ENCODE measurements at regions not wholly inside any gene's neighbourhood (a gene's known extent, or its start where the extent isn't known, plus 50 kb on each side); places are given as distances from the start of the nearest gene placed in this dataset.

DNA sequence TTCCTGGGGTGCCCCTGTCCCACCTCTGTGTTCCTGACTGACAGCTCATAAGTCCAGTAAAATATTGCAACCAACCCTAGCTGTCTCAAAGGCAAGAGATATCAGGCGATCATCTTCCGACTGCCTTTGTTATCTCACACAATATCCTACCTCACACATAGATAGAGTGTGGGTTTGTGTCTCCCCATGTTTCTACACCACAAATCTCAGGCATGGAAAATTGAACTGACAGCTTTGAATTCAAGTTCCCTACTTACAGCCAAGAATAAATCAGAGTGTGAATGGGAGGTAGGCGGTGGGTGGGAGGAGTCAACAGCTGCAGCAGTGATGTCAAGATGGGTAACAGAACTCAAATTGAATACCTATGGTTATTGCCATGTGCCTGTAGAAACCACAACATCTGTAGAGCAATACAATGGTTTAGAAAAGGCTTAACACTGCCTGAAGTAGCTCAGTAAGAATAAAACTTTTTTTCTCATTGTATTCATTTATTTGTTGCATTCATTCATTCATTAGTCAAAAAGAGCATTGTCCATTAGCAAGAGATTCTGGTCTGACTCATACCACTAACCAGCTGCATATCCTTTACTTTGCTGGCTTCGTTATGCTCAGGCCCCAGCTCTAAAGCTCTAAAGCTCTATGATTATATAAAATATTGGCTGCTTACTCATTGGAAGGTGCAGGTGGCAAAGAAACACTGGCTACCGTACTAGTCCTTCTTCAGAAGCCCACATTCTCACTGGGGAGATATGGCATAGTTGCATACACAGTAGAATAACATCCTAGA is 108.2 kb upstream of the DMAC1 start:
- no peak for ATAC-seq
- Mint-ChIP-seq H3K4me3 (no peak overlapping the region), H3K9me3 (no peaks in the 10 kb centered on the region), H3K4me1 (no peaks in the 10 kb centered on the region), H3K27me3 (ENCODE audit: low read depth in 2 of 2) (peaks cover 0 to 13% of the 10 kb centered on the region in 2 donors), H3K36me3 (no peaks in the 10 kb centered on the region), H3K27ac (no peak overlapping the region)
- TF ChIP-seq, protein P1, sequence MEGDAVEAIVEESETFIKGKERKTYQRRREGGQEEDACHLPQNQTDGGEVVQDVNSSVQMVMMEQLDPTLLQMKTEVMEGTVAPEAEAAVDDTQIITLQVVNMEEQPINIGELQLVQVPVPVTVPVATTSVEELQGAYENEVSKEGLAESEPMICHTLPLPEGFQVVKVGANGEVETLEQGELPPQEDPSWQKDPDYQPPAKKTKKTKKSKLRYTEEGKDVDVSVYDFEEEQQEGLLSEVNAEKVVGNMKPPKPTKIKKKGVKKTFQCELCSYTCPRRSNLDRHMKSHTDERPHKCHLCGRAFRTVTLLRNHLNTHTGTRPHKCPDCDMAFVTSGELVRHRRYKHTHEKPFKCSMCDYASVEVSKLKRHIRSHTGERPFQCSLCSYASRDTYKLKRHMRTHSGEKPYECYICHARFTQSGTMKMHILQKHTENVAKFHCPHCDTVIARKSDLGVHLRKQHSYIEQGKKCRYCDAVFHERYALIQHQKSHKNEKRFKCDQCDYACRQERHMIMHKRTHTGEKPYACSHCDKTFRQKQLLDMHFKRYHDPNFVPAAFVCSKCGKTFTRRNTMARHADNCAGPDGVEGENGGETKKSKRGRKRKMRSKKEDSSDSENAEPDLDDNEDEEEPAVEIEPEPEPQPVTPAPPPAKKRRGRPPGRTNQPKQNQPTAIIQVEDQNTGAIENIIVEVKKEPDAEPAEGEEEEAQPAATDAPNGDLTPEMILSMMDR (IDR thresholded peaks at IDR 0.05), result no peak
- intact Hi-C loops (cut with micrococcal nuclease), result no loop called here
- no peaks in the 10 kb centered on the region for H3K4me1 ChIP-seq (ENCODE audit: control insufficient read depth, insufficient read depth, low read length)
- no peak overlapping the region for H3K4me3 ChIP-seq (ENCODE audit: low read length)
- H3K27ac ChIP-seq (ENCODE audit: low read length), result no peak overlapping the region
- no peaks in the 10 kb centered on the region for H3K36me3 ChIP-seq (ENCODE audit: control insufficient read depth, insufficient read depth, low read length)
- H3K9me3 ChIP-seq (ENCODE audit: control insufficient read depth, insufficient read depth, low read length), result no peaks in the 10 kb centered on the region
- no peak for DNase-seq
- H3K27me3 ChIP-seq (ENCODE audit: control insufficient read depth, insufficient read depth, low read length), result no peaks in the 10 kb centered on the region
- WGBS (ENCODE audit: insufficient coverage), result 50% methylated on average over 1 of the region's 5 CpGs

DNA sequence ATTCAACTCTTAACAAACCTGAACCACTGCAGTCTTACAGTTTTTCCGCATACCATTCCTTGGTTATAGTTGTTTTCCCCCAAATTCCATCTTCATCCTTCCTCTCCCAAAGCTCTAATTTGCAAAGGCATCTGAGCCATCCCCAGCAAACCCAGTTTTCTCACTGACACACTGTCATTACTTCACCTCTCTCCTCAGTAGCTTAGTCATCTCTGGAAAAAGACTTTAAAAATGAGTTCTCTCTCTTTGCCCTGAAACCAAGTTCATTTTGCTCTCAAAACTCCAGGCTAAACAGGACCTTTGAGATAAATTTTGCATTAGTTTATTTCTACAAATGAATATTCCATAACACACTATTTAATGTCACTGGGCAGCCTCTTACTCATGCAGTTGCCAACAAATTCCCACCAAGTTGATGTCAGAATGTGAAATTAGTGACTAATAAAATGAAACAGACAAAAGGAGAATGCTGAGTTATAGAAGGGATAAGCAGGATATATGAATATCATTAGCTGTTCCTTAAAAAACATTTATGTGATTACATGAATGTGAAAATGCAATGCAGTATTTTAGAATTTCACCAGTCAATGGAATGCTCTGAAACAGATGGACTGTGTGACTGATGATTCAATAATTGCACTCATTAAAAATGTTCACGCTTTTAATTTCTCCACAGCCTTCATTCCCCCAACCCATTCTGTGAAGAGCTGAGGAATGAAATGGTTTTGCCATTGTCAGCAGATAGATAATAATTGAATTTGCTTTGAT is 107.4 kb upstream of the DMAC1 start:
- 94% methylated on average over 1 of the region's 2 CpGs for WGBS (ENCODE audit: insufficient coverage)
- intact Hi-C loops (cut with micrococcal nuclease), result no loop called here
- H3K4me1 ChIP-seq (ENCODE audit: control insufficient read depth, insufficient read depth, low read length), result no peaks in the 10 kb centered on the region
- ATAC-seq, result no peak
- H3K27me3 ChIP-seq (ENCODE audit: control insufficient read depth, insufficient read depth, low read length), result no peaks in the 10 kb centered on the region
- Mint-ChIP-seq H3K27me3 (ENCODE audit: low read depth in 2 of 2) (peaks cover 0 to 13% of the 10 kb centered on the region in 2 donors), H3K9me3 (no peaks in the 10 kb centered on the region), H3K36me3 (no peaks in the 10 kb centered on the region), H3K4me3 (no peak overlapping the region), H3K27ac (no peak overlapping the region), H3K4me1 (no peaks in the 10 kb centered on the region)
- DNase-seq, result no peak
- no peaks in the 10 kb centered on the region for H3K9me3 ChIP-seq (ENCODE audit: control insufficient read depth, insufficient read depth, low read length)
- no peak overlapping the region for H3K27ac ChIP-seq (ENCODE audit: low read length)
- TF ChIP-seq, protein P1 (IDR thresholded peaks at IDR 0.05), result no peak
- H3K4me3 ChIP-seq (ENCODE audit: low read length), result no peak overlapping the region
- H3K36me3 ChIP-seq (ENCODE audit: control insufficient read depth, insufficient read depth, low read length), result no peaks in the 10 kb centered on the region

DNA sequence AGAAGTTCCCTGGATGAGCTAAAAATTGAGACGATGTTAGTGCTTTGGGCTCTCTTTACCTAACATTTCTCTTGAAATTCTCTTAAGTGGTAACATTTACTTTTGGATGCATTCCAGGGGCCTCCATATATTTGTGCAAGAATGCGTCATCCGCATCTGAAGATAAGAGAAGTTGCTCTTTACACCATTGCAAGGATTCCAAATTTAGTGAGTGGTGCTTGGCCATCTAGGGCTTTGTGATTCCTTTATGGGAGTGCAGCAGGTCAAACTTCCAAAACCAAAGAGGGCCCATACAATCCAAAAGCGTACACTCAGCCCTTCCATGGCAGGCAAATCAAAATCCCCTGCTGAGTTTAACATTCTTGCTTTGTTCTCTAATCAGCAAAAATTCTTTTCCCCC is 102.0 kb upstream of the DMAC1 start:
- TF ChIP-seq, protein P1 (IDR thresholded peaks at IDR 0.05), result no peak
- H3K9me3 Mint-ChIP-seq, result no peaks in the 10 kb centered on the region
- no peak overlapping the region for H3K27ac Mint-ChIP-seq
- no peaks in the 10 kb centered on the region for H3K27me3 Mint-ChIP-seq (ENCODE audit: low read depth in 2 of 2)
- Histone ChIP-seq H3K36me3 (ENCODE audit: control insufficient read depth, insufficient read depth, low read length) (no peaks in the 10 kb centered on the region), H3K27me3 (ENCODE audit: control insufficient read depth, insufficient read depth, low read length) (no peaks in the 10 kb centered on the region), H3K9me3 (ENCODE audit: control insufficient read depth, insufficient read depth, low read length) (no peaks in the 10 kb centered on the region), H3K4me3 (ENCODE audit: low read length) (no peak overlapping the region), H3K4me1 (ENCODE audit: control insufficient read depth, insufficient read depth, low read length) (no peaks in the 10 kb centered on the region), H3K27ac (ENCODE audit: low read length) (no peak overlapping the region)
- DNase-seq (no peak), ATAC-seq (no peak)
- H3K36me3 Mint-ChIP-seq, result no peaks in the 10 kb centered on the region
- no peak overlapping the region for H3K4me3 Mint-ChIP-seq
- WGBS (ENCODE audit: insufficient coverage), result 98% methylated on average over 4 of the region's 4 CpGs
- intact Hi-C loops (cut with micrococcal nuclease), result no loop called here
- no peaks in the 10 kb centered on the region for H3K4me1 Mint-ChIP-seq
